GM04503 (cell line): ENCODE measurements at regions not wholly inside any gene's neighbourhood (a gene's known extent, or its start where the extent isn't known, plus 50 kb on each side); places are given as distances from the start of the nearest gene placed in this dataset.
"Not testable (repeated sequence)": the region's sequence is repeated elsewhere in the genome, so short reads cannot be mapped to it uniquely, and the experiment has no call there.

ENCODE experiments used
- DNase-seq: peaks from one replicate; pipeline ENCODE4 v3.0.0-alpha.2; 2012; ENCODE audit warnings: low read depth

- DNase-seq = no peak
Measured at GRCh38 chr5:115469904-115470516, 74.6 kb downstream of the FEM1C start.

- no peak for DNase-seq
Measured at GRCh38 chr5:115467628-115468027, 76.9 kb downstream of the FEM1C start.

GRCh38 chr5:115465431-115465830 is 79.1 kb downstream of the FEM1C start:
- DNase-seq = no peak

GRCh38 chr5:115463983-115464382 is 80.6 kb downstream of the FEM1C start:
- DNase-seq = no peak

GRCh38 chr5:115461506-115462290 is 82.9 kb downstream of the FEM1C start:
- peak; percentile 76 for DNase-seq

GRCh38 chr5:115461093-115461492 is 83.5 kb downstream of the FEM1C start:
- no peak for DNase-seq

- peak; percentile 76 for DNase-seq
Measured at GRCh38 chr5:115460472-115460871, 84.1 kb downstream of the FEM1C start.

- DNase-seq = peak; percentile 71
Measured at GRCh38 chr5:115459855-115460341, 84.7 kb downstream of the FEM1C start.

- no peak for DNase-seq
Measured at GRCh38 chr5:115458416-115458815, 86.2 kb downstream of the FEM1C start.

GRCh38 chr5:115458003-115458409 is 86.6 kb downstream of the FEM1C start:
- DNase-seq = no peak

- DNase-seq = no peak
Measured at GRCh38 chr5:115457571-115457970, 87.0 kb downstream of the FEM1C start.

GRCh38 chr5:115456539-115457040 is 88.0 kb downstream of the FEM1C start:
- DNase-seq = no peak

- DNase-seq = no peak
Measured at GRCh38 chr5:115456056-115456455, 88.5 kb downstream of the FEM1C start.

GRCh38 chr5:115455301-115455707 is 89.3 kb downstream of the FEM1C start:
- DNase-seq = no peak

GRCh38 chr5:115453391-115454095 is 91.0 kb downstream of the FEM1C start:
- DNase-seq = no peak

- DNase-seq = no peak
Measured at GRCh38 chr5:115452536-115453235, 91.9 kb downstream of the FEM1C start.

- no peak for DNase-seq
Measured at GRCh38 chr5:115452083-115452482, 92.5 kb downstream of the FEM1C start.

- peak; percentile 84 for DNase-seq
Measured at GRCh38 chr5:115450741-115451140, 93.8 kb downstream of the FEM1C start.

GRCh38 chr5:115448630-115449029 is 95.9 kb downstream of the FEM1C start:
- not testable (repeated sequence) for DNase-seq

- DNase-seq = no peak
Measured at GRCh38 chr5:115440782-115441451, 103.7 kb downstream of the FEM1C start.

GRCh38 chr5:115439639-115440038 is 104.9 kb downstream of the FEM1C start:
- DNase-seq = no peak
